Sigmoid colon (tissue), 4 donors: ENCODE measurements at regions not wholly inside any gene's neighbourhood (a gene's known extent, or its start where the extent isn't known, plus 50 kb on each side); places are given as distances from the start of the nearest gene placed in this dataset.

ENCODE experiments used
- CTCF ChIP-seq, 4 experiments: fragments of 450-650 bp in 3 of 4; fragments of 200-600 bp in 1 of 4; IDR thresholded peaks; one replicate each; pipeline ENCODE4 v1.5.1; 2016 to 2019; ENCODE audit warnings: antibody characterized with exemption in 4 of 4, mild to moderate bottlenecking in 3 of 4, moderate library complexity in 2 of 4
- EP300 ChIP-seq, 4 donors: sonication (generic); formaldehyde crosslinking; IDR thresholded peaks; one replicate each; pipeline ENCODE4 v1.6.1; 2017; ENCODE audit warnings: antibody characterized with exemption in 4 of 4
- POLR2A ChIP-seq, 2 donors: fragments of 450-650 bp; IDR thresholded peaks; one replicate each; pipeline ENCODE4 v1.6.1; 2016; ENCODE audit warnings: antibody characterized with exemption in 2 of 2, mild to moderate bottlenecking in 2 of 2, moderate library complexity in 2 of 2
- POLR2AphosphoS5 ChIP-seq, 4 donors: sonication (generic); formaldehyde crosslinking; IDR thresholded peaks; one replicate each; pipeline ENCODE4 v1.6.1; 2017; ENCODE audit warnings: antibody characterized with exemption in 4 of 4

- TF ChIP-seq EP300 (IDR thresholded peaks at IDR 0.05) (no peak), CTCF (IDR thresholded peaks at IDR 0.05) (no peak), POLR2A (IDR thresholded peaks at IDR 0.05) (no peak), POLR2AphosphoS5 (IDR thresholded peaks at IDR 0.05) (no peak)
Measured at GRCh38 chr1:55427606-55428005, 212.4 kb upstream of the USP24 start.
